H9 (cell line): ENCODE measurements at regions not wholly inside any gene's neighbourhood (a gene's known extent, or its start where the extent isn't known, plus 50 kb on each side); places are given as distances from the start of the nearest gene placed in this dataset.

ENCODE experiments used
- DNase-seq: peaks from one replicate; pipeline ENCODE4 v3.0.0-alpha.2; 2017
- H2AFZ ChIP-seq: one replicate; pipeline ENCODE4 v1.6.1; 2013; ENCODE audit warnings: mild to moderate bottlenecking, low read length, control low read depth, moderate library complexity
- H2AK5ac ChIP-seq: 2 replicates; pipeline ENCODE4 v1.6.1; 2013; ENCODE audit warnings: low read length, control low read depth, mixed read lengths; ENCODE audit not compliant: insufficient read length
- H2BK120ac ChIP-seq: one replicate; pipeline ENCODE4 v1.6.1; 2013; ENCODE audit warnings: low read depth, mild to moderate bottlenecking, low read length, control low read depth, inconsistent platforms; ENCODE audit not compliant: poor library complexity, severe bottlenecking
- H2BK12ac ChIP-seq: 2 replicates; pipeline ENCODE4 v1.6.1; 2013; ENCODE audit warnings: low read length, control low read depth, mixed read lengths, low read depth; ENCODE audit not compliant: insufficient read length
- H2BK15ac ChIP-seq: 2 replicates; pipeline ENCODE4 v1.6.1; 2013; ENCODE audit warnings: low read depth, low read length, control low read depth
- H2BK20ac ChIP-seq: one replicate; pipeline ENCODE4 v1.6.1; 2013; ENCODE audit warnings: low read depth, mild to moderate bottlenecking, low read length, control low read depth, inconsistent platforms; ENCODE audit not compliant: poor library complexity, severe bottlenecking
- H2BK5ac ChIP-seq: 2 replicates; pipeline ENCODE4 v1.6.1; 2013; ENCODE audit warnings: low read length, control low read depth, mixed read lengths; ENCODE audit not compliant: insufficient read length
- H3K14ac ChIP-seq: 2 replicates; pipeline ENCODE4 v1.6.1; 2013; ENCODE audit warnings: low read length, control low read depth; ENCODE audit not compliant: insufficient read depth
- H3K18ac ChIP-seq: 2 replicates; pipeline ENCODE4 v1.6.1; 2013; ENCODE audit warnings: low read depth, mild to moderate bottlenecking, mixed read lengths, low read length, control low read depth; ENCODE audit not compliant: insufficient read length
- H3K23ac ChIP-seq: 2 replicates; pipeline ENCODE4 v1.6.1; 2013; ENCODE audit warnings: low read length, control low read depth, mixed read lengths, low read depth; ENCODE audit not compliant: insufficient read length
- H3K23me2 ChIP-seq: 2 replicates; pipeline ENCODE4 v1.6.1; 2013; ENCODE audit warnings: low read depth, mild to moderate bottlenecking, mixed read lengths, low read length, control low read depth; ENCODE audit not compliant: insufficient read length, poor library complexity, severe bottlenecking
- H3K27ac ChIP-seq: 2 replicates; pipeline ENCODE4 v1.5.1; 2013; ENCODE audit warnings: low read length, control low read depth, mixed read lengths, low read depth; ENCODE audit not compliant: insufficient read length
- H3K27me3 ChIP-seq: 2 replicates; pipeline ENCODE4 v1.6.1; 2013; ENCODE audit warnings: low read length, control low read depth, inconsistent platforms; ENCODE audit not compliant: insufficient read depth
- H3K4ac ChIP-seq: 2 replicates; pipeline ENCODE4 v1.6.1; 2013; ENCODE audit warnings: low read depth, mild to moderate bottlenecking, control low read depth, inconsistent platforms, low read length, moderate library complexity
- H3K4me1 ChIP-seq: 2 replicates; pipeline ENCODE4 v1.6.1; 2013; ENCODE audit warnings: low read length, control low read depth, inconsistent platforms; ENCODE audit not compliant: insufficient read depth
- H3K4me2 ChIP-seq: 2 replicates; pipeline ENCODE4 v1.6.1; 2013; ENCODE audit warnings: low read length, control low read depth, mixed read lengths; ENCODE audit not compliant: insufficient read length, insufficient read depth
- H3K56ac ChIP-seq: 2 replicates; pipeline ENCODE4 v1.6.1; 2013; ENCODE audit warnings: low read depth, mild to moderate bottlenecking, mixed read lengths, low read length, control low read depth; ENCODE audit not compliant: insufficient read length
- H3K79me1 ChIP-seq: 2 replicates; pipeline ENCODE4 v1.6.1; 2013; ENCODE audit warnings: low read depth, mild to moderate bottlenecking, moderate library complexity, low read length, control low read depth, inconsistent platforms; ENCODE audit not compliant: insufficient read depth, poor library complexity, severe bottlenecking
- H3K79me2 ChIP-seq: 2 replicates; pipeline ENCODE4 v1.6.1; 2013; ENCODE audit warnings: low read length, control low read depth, inconsistent platforms; ENCODE audit not compliant: insufficient read depth
- H3K9ac ChIP-seq: 2 replicates; pipeline ENCODE4 v1.6.1; 2013; ENCODE audit warnings: low read length, control low read depth, mixed read lengths; ENCODE audit not compliant: insufficient read length; ENCODE audit errors: extremely low read depth
- H3K9me3 ChIP-seq: one replicate; pipeline ENCODE4 v1.6.1; 2013; ENCODE audit warnings: low read depth, low read length, inconsistent platforms; ENCODE audit not compliant: control insufficient read depth
- H3T11ph ChIP-seq: one replicate; pipeline ENCODE4 v1.6.1; 2013; ENCODE audit warnings: mild to moderate bottlenecking, low read length, control low read depth, inconsistent platforms
- H4K20me1 ChIP-seq: one replicate; pipeline ENCODE4 v1.6.1; 2013; ENCODE audit not compliant: control insufficient read depth, insufficient read length, insufficient read depth
- H4K5ac ChIP-seq: 2 replicates; pipeline ENCODE4 v1.6.1; 2013; ENCODE audit warnings: low read depth, mild to moderate bottlenecking, mixed read lengths, low read length, control low read depth; ENCODE audit not compliant: insufficient read length
- H4K8ac ChIP-seq: replicated peaks from 2 replicates; pipeline ENCODE4 v1.6.1; 2013; ENCODE audit warnings: low read length, control low read depth, mixed read lengths, low read depth; ENCODE audit not compliant: insufficient read length
- H4K91ac ChIP-seq: 2 replicates; pipeline ENCODE4 v1.6.1; 2013; ENCODE audit warnings: low read depth, mild to moderate bottlenecking, moderate library complexity, mixed read lengths, low read length, control low read depth; ENCODE audit not compliant: insufficient read length
- H3K27ac Mint-ChIP-seq, 3 experiments: 2 replicates in 2 of 3; 3 replicates in 1 of 3; pipeline ENCODE4 v1.8.0; 2020 to 2021; ENCODE audit warnings: mixed read lengths in 3 of 3, mild to moderate bottlenecking in 1 of 3, moderate library complexity in 1 of 3
- H3K27me3 Mint-ChIP-seq: 2 replicates; pipeline ENCODE4 v1.8.0; 2021; ENCODE audit warnings: low read depth, mild to moderate bottlenecking, moderate library complexity, mixed read lengths
- H3K36me3 Mint-ChIP-seq, 3 experiments: 2 replicates in 2 of 3; 3 replicates in 1 of 3; pipeline ENCODE4 v1.8.0; 2020 to 2021; ENCODE audit warnings: low read depth in 3 of 3, mixed read lengths in 3 of 3; ENCODE audit not compliant: insufficient read depth in 1 of 3
- H3K4me1 Mint-ChIP-seq, 2 experiments: 2 replicates each; pipeline ENCODE4 v1.8.0; 2020; ENCODE audit warnings: mixed read lengths in 2 of 2
- H3K4me3 Mint-ChIP-seq, 2 experiments: 2 replicates in 1 of 2; 3 replicates in 1 of 2; pipeline ENCODE4 v1.8.0; 2020 to 2021; ENCODE audit warnings: mild to moderate bottlenecking in 2 of 2, mixed read lengths in 2 of 2, moderate library complexity in 1 of 2
- H3K9me3 Mint-ChIP-seq, 2 experiments: 2 replicates in 1 of 2; 3 replicates in 1 of 2; pipeline ENCODE4 v1.8.0; 2020; ENCODE audit warnings: mild to moderate bottlenecking in 2 of 2, mixed read lengths in 2 of 2, moderate library complexity in 1 of 2
- CTCF ChIP-seq: fragments of 200-600 bp; sonication (generic); conservative IDR thresholded peaks from 3 replicates; pipeline ENCODE4 v1.8.0; 2021; ENCODE audit warnings: antibody characterized with exemption, mild to moderate bottlenecking
- WGBS: extraction: QIAGEN DNeasy Blood & Tissue Kit; methylation state at CpG from one replicate; pipeline ENCODE4 v1.1.7; 2013; ENCODE audit warnings: missing lambda C conversion rate, low lambda C conversion rate, mixed read lengths; ENCODE audit not compliant: insufficient read length; ENCODE audit errors: extremely low coverage; 5-methylcytosine and 5-hydroxymethylcytosine counted together

GRCh38 chr22:48950151-48950915 is 877.3 kb downstream of the BRD1 start:
- Histone ChIP-seq H4K5ac (no peak overlapping the region), H2BK15ac (no peak overlapping the region), H3K27me3 (no peaks in the 10 kb centered on the region), H3T11ph (no peak overlapping the region), H4K91ac (no peak overlapping the region), H2AK5ac (no peak overlapping the region), H3K4me2 (no peak overlapping the region), H3K27ac (no peak overlapping the region), H4K8ac (no peak overlapping the region), H2AFZ (no peak overlapping the region), H2BK120ac (no peak overlapping the region), H3K9ac (no peak overlapping the region), H3K79me1 (no peaks in the 10 kb centered on the region), H3K23me2 (no peaks in the 10 kb centered on the region), H3K14ac (no peak overlapping the region), H3K18ac (no peak overlapping the region), H3K79me2 (no peaks in the 10 kb centered on the region), H3K23ac (no peak overlapping the region), H2BK12ac (no peak overlapping the region), H2BK20ac (no peak overlapping the region), H2BK5ac (no peak overlapping the region), H3K4me1 (no peaks in the 10 kb centered on the region), H3K56ac (no peak overlapping the region), H3K9me3 (no peaks in the 10 kb centered on the region), H3K4ac (no peak overlapping the region), H4K20me1 (no peaks in the 10 kb centered on the region)
- Mint-ChIP-seq H3K36me3 (no peaks in the 10 kb centered on the region), H3K4me1 (peaks cover 0 to 6% of the 10 kb centered on the region in 2 experiments; a peak in 1 of 4 replicates), H3K27ac (no peak overlapping the region), H3K9me3 (no peaks in the 10 kb centered on the region; a peak in 2 of 5 replicates), H3K4me3 (no peak overlapping the region), H3K27me3 (peaks cover 35% of the 10 kb centered on the region)
- peak; percentile 25 for DNase-seq
- no peak for TF ChIP-seq CTCF
- no CpG with 5 or more reads among the region's 27 CpGs for WGBS
